PC-3 (cell line): ENCODE measurements at regions not wholly inside any gene's neighbourhood (a gene's known extent, or its start where the extent isn't known, plus 50 kb on each side); places are given as distances from the start of the nearest gene placed in this dataset.

Source experiments
- EZH2 ChIP-seq: fragments of 300-600 bp; sonication (generic); IDR thresholded peaks from one replicate; pipeline ENCODE4 v1.6.1; 2017; ENCODE audit warnings: antibody characterized with exemption, mild to moderate bottlenecking, low read length; ENCODE audit not compliant: unreplicated experiment
- EZH2phosphoT487 ChIP-seq: fragments of 300-600 bp; sonication (generic); IDR thresholded peaks from 2 replicates; pipeline ENCODE4 v1.6.1; 2018; ENCODE audit warnings: mild to moderate bottlenecking, antibody characterized with exemption, low read length, borderline replicate concordance
- TF ChIP-seq, protein P1 (sequence below): fragments of 300-600 bp; sonication (generic); conservative IDR thresholded peaks from 2 replicates; pipeline ENCODE4 v1.5.1; 2017; ENCODE audit warnings: antibody characterized with exemption, low read depth, mild to moderate bottlenecking, low read length

GRCh38 chr10:56785292-56785691, 424.2 kb upstream of the ZWINT start:
- TF ChIP-seq, protein P1, sequence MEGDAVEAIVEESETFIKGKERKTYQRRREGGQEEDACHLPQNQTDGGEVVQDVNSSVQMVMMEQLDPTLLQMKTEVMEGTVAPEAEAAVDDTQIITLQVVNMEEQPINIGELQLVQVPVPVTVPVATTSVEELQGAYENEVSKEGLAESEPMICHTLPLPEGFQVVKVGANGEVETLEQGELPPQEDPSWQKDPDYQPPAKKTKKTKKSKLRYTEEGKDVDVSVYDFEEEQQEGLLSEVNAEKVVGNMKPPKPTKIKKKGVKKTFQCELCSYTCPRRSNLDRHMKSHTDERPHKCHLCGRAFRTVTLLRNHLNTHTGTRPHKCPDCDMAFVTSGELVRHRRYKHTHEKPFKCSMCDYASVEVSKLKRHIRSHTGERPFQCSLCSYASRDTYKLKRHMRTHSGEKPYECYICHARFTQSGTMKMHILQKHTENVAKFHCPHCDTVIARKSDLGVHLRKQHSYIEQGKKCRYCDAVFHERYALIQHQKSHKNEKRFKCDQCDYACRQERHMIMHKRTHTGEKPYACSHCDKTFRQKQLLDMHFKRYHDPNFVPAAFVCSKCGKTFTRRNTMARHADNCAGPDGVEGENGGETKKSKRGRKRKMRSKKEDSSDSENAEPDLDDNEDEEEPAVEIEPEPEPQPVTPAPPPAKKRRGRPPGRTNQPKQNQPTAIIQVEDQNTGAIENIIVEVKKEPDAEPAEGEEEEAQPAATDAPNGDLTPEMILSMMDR, result no peak
- no peak for TF ChIP-seq EZH2
- no peak for TF ChIP-seq EZH2phosphoT487
